CD4-positive, alpha-beta T cell treated with Interleukin-12 subunit alpha and Interleukin-12 subunit beta, for 1 hour (primary cell): ENCODE measurements at regions not wholly inside any gene's neighbourhood (a gene's known extent, or its start where the extent isn't known, plus 50 kb on each side); places are given as distances from the start of the nearest gene placed in this dataset.
"Not testable (repeated sequence)": the region's sequence is repeated elsewhere in the genome, so short reads cannot be mapped to it uniquely, and the experiment has no call there.

Experiments
- DNase-seq: peaks from one replicate; pipeline ENCODE4 v3.0.0-alpha.2; 2020

GRCh38 chrX:150254909-150255308 is 108.2 kb upstream of the MAMLD1 start:
- no peak for DNase-seq

DNA sequence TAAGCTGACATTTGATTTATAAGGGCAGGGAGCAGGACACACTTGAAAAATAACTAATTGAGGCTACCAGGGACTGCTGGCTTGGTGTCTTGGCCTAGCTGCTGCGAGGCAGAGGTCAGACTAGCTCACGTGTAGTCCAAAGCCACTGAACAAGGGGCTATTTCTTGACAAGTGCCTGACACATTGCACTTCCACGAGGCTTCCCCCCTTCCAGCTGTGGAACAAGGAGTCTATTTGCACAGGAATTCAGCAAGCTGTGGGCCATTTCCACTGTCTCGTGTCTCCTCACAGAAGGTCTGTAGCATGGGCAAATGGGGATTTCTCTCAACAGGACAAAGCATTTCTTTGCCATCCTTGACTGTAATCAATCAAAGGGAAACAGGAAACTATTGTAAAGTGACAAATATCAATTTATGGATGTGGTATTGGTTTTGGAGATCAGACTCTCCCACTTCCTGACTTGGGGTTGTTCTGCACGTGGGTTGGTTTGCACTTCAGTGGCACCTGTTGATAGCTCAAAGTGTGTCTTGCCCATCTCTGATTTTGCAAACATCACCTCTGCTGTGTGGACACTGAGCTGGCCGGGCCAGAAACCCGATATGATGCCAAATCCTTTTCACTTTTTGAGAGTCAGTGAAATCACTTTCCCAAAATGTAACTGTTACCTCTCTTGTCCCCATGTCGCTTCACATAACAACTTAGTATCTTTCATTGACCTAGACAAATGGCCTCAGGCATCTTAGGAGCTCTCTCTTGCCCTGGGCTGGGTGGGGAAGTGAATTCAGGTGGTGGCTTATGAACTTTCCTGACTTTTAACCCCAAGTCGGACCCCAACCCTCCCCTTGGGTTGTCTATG is 107.4 kb upstream of the MAMLD1 start:
- DNase-seq, result no peak

- DNase-seq, result no peak
Observed at GRCh38 chrX:150256297-150256650, 106.8 kb upstream of the MAMLD1 start.

DNA sequence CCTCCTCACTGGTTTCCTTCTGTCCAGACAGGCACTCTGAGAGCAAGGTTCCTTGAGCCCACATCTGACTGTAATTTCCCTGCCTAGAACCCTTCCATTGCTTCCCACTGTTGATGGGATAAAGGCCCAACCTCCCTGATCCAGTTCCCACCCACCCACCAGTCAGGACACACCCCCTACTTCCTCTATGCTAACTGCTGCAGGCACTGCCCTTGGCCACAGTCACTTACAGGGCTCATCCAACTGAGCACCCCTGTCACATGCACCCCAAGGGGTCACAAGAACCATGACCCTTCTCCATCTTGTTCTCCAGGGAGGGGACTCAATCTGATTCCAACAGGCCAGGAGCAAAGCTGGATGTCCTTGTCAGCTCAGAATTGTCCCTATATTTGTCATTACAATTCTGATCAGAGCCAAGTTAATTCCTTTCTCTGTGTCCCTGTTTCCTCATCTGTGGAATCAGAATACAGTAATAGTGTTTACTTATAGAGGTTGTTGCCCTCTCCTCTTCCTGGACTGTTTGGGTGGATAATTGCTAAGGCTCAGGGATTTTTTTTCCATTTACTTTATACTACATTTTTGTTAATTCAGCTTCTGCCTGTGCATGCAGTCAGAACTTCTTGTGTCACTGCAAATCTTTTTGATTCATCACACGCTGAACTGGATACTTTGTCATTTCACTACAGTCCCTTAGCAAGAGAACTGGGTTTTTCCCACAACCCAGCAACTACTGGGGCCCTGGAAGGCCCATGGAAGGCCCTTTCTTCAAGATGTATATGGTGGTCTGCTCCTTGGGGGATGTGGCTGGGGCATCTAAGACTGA is 105.6 kb upstream of the MAMLD1 start:
- no peak for DNase-seq

DNA sequence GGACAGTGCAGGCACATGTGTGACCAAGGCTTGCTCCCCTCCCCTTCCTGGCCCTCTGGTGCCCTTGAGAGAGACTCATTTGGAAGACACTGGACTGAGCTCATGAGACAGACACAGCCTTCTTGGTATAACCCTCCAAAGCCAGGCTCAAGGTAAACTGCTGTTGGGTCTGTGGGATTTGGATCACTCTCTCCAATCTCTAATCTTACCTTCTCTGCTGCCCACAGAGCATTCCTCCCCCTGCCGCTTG is 105.0 kb upstream of the MAMLD1 start:
- no peak for DNase-seq

DNA sequence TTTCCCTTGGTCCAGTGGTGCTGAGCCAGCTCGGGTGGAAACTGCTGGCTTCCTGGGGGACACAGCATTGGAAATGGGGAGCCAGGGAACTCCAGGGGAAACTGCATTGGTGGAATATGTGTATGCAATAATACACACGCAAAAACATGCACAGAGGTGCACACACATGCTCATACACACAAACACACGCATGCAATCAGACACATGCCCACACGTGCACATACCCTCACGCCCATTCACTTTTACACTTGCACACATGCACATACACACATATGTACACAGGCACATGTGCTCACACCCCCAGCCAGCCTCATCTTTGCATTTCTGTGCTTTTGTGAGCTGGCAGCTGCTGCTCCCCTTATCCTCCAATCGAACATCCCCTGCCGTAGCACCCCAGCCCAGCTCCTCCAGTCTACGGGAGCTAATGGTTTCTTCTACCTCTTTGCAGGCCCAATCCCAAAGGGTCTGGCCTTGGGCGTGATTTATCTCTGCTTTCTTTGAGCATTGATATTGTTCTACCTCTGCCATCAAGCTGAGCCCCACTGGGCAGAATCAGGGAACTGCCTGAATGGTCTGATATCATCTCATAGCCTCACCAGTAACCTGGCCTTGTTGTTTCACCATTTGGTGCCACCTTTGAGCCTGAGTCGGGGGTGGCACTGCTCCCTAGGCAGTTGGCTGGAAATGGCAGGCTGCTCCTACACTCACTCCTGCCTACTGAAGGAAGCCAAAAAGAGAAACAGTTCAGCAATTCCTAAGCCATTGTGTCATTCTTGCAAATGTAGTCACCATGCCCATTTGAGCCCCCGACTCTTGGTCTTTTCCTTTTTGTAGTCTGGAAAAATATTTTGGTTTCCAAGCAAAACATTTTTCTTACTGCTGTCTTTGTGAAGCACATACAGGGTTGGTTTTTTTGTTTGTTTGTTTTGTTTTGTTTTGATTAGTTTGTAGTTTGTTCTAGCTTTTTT is 104.4 kb upstream of the MAMLD1 start:
- no peak for DNase-seq

GRCh38 chrX:150262456-150262855 is 100.7 kb upstream of the MAMLD1 start:
- no peak for DNase-seq

DNA sequence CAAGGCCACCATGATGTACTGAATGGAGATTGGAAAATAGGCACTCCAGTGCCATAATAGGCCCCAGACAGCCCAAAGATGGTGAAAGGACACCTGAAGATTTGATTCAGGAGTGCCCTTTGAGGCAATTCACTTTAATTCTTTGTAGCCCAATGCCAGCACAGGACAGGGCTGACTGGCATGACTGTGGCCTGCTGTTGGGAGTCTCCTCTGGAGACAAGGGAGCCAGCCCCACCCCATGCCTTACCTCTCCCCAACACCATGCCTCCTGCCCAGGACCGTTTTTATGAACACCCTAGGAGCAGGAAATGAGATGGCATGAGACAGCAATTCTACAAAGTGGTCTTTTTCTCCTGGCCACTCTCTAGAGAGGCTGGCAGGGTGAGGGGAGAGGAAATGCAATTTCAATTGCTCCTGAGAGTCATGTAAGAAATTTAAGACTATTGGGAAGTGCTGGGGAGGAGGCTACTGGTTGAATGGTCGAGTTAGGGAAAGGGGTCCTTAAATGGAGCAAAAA is 94.2 kb upstream of the MAMLD1 start:
- DNase-seq, result no peak

GRCh38 chrX:150269605-150270254 is 93.4 kb upstream of the MAMLD1 start:
- DNase-seq, result no peak

DNA sequence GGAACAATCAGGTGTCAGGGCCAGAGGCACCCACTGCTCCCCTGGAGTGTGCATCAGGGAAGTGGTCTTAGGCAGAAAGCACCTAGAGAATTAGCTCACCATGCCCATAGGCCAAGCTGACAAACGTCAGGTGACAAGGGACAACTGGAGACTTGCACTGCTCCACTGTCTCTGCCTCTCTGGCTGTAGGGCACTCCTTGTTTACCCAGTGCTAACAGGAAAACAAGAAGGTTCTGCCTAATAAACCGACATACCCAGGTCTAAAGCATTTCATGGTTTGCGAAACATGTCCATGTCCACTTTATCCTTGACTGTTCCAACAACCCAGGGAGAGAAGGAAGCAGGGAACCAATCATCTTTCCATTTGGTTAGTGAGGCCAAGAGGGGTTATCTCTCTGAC is 92.5 kb upstream of the MAMLD1 start:
- DNase-seq, result no peak

DNA sequence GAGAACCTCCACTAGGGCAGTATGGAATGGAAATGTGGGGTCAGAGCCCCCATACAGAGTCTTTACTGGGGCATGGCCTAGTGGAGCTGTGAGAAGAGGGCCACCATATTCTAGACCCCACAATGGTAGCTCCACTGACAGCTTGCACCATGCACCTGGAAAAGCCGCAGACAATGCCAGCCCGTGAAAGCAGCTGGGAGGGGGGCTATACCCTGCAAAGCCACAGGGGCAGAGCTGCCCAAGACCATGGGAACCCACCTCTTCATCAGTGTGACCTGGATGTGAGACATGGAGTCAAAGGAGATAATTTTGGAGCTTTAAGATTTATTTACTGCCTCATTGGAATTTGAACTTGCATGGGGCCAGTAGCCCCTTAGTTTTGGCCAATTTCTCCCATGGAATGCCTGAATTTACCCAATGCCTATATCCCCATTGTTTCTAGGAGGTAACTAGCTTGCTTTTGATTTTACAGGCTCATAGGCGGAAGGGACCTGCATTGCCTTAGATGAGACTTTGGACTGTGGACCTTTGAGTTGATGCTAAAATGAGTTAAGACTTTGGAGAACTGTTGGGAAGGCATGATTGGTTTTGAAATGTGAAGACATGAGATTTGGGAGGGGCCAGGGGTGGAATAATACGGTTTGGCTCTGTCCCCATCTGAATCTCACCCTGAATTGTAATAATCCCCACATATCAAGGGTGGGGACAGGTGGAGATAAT is 89.4 kb upstream of the MAMLD1 start:
- not testable (repeated sequence) for DNase-seq

GRCh38 chrX:150282953-150283352 is 80.2 kb upstream of the MAMLD1 start:
- DNase-seq, result no peak

DNA sequence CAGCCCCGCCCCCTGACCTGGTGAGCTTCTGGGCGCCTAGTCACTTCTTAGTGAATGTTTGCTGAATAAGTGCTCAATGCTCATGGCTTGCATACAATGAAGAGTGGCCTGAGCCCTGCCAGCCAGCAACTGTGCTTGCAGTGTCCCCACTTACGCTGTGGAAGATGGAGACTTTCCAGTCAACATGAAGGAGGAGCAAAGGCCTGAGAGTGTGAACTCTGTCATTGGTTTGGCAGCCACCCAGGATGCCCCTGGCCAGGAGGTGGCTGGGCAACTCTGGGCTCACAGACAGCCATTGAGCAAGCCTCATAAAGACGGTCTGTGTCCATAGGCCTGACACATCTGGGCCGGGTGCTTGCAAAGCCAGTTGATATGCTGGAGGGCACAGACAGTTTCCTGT is 72.1 kb upstream of the MAMLD1 start:
- no peak for DNase-seq

- DNase-seq, result no peak
Observed at GRCh38 chrX:150293311-150294013, 69.7 kb upstream of the MAMLD1 start.

GRCh38 chrX:150298841-150299551 is 64.1 kb upstream of the MAMLD1 start:
- DNase-seq, result no peak

DNA sequence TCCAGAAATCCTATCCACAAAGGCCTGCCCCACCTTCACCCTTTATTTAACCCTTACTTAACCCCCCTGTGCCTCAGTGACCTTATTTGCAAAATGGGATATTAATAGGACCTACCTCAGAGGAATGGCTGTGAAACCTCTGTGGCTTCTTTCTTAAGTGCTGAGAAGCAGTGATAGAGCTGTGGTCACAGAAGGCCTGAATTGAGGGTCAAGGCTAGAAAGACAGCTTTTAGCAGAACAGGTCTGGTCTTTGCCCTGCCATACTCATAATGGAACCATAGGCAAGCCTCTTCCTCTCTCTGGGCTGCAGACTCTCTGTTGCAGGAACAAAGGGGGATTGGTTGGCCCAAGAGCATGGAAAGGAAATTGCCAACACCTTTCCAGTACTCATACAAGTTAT is 63.5 kb upstream of the MAMLD1 start:
- no peak for DNase-seq

DNA sequence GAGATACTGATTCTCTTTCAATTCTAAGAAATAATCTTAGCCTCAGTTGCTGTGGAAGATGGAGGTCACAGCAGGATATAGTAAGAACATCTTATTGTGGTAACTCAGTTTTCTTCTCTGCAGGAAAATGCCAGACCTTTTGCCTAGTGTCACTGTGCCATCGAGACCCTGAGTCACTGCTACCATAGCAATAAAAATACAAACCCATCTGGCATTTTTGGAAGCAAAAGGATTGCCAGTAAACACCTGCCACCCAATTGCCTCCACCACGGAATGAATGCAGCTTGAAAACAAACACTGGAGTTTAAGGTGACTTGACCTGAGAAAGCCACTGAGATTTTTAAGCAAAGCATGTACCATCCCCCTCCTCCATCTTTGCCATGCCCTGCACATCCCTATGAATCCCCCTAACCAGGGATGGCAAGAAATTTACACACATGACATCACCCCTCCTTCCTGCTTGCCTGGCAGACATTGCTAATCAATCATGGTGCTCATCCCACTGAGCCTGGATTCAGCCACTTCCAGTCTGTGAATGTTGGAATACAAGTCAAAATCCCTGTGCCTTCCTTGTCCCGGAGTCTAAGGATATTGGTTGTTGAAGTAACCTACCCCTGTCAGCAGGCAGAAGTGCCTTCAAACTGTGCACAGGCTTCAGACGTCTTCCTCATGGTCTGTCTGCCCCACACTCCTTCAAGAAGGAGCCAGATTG is 59.6 kb upstream of the MAMLD1 start:
- no peak for DNase-seq

DNA sequence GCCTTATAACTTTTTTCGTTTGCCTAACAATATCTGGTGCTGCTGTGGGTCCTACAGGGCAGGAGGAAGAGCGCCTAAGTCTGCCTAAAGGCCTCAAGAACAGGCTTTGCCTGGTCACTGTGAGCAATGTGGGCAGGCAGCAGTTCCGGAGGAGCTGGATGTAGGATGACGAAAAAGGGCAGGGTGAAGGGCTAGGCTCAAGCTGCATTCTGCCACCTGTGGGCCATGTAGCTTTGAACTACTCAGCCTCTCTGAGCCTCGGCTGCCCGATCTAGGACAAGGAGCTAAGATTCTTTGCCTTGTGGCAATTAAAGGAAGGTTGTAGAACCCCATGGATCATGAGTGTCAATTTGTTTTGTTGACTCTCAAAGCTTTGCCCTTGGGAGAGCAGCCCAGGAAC is 57.1 kb upstream of the MAMLD1 start:
- DNase-seq, result no peak

GRCh38 chrX:150308041-150308440 is 55.1 kb upstream of the MAMLD1 start:
- DNase-seq, result no peak
